Fibroblast of villous mesenchyme (primary cell): ENCODE measurements at regions not wholly inside any gene's neighbourhood (a gene's known extent, or its start where the extent isn't known, plus 50 kb on each side); places are given as distances from the start of the nearest gene placed in this dataset.
A peak's percentile ranks its signal among the peaks of the same experiment; 100 is the strongest.
"Not testable (repeated sequence)": the region's sequence is repeated elsewhere in the genome, so short reads cannot be mapped to it uniquely, and the experiment has no call there.

ENCODE experiments used
- DNase-seq: peaks from one replicate; pipeline ENCODE4 v3.0.0-alpha.2; 2010; ENCODE audit warnings: low read depth
- H3K4me3 ChIP-seq: 2 replicates; pipeline ENCODE4 v1.5.1; 2011; ENCODE audit warnings: low read depth, mild to moderate bottlenecking, low read length
- CTCF ChIP-seq: IDR thresholded peaks from 2 replicates; pipeline ENCODE4 v1.5.1; 2012; ENCODE audit warnings: low read depth, mild to moderate bottlenecking, low read length; ENCODE audit not compliant: insufficient read depth

- H3K4me3 ChIP-seq: peak overlapping the region; percentile 13
- DNase-seq: peak; percentile 97
- no peak for TF ChIP-seq CTCF
Measured at GRCh38 chr9:108053555-108054061, 564.0 kb upstream of the KLF4 start.

GRCh38 chr9:108052431-108053080, 563.0 kb upstream of the KLF4 start:
- DNase-seq: no peak
- TF ChIP-seq CTCF: no peak
- H3K4me3 ChIP-seq: no peak overlapping the region

GRCh38 chr9:108050894-108051293, 561.3 kb upstream of the KLF4 start:
- H3K4me3 ChIP-seq: no peak overlapping the region
- TF ChIP-seq CTCF: no peak
- DNase-seq: no peak

- no peak overlapping the region for H3K4me3 ChIP-seq
- TF ChIP-seq CTCF: no peak
- no peak for DNase-seq
Measured at GRCh38 chr9:108049671-108050494, 560.3 kb upstream of the KLF4 start.

GRCh38 chr9:108049026-108049607, 559.5 kb upstream of the KLF4 start:
- no peak overlapping the region for H3K4me3 ChIP-seq
- peak; percentile 96 for DNase-seq
- no peak for TF ChIP-seq CTCF

- no peak for TF ChIP-seq CTCF
- no peak overlapping the region for H3K4me3 ChIP-seq
- no peak for DNase-seq
Measured at GRCh38 chr9:108048406-108049025, 558.9 kb upstream of the KLF4 start.

GRCh38 chr9:108047777-108048176, 558.2 kb upstream of the KLF4 start:
- DNase-seq, H3K4me3 ChIP-seq: not testable (repeated sequence)
